ENCODE measurements at regions not wholly inside any gene's neighbourhood (a gene's known extent, or its start where the extent isn't known, plus 50 kb on each side); places are given as distances from the start of the nearest gene placed in this dataset.

DNA sequence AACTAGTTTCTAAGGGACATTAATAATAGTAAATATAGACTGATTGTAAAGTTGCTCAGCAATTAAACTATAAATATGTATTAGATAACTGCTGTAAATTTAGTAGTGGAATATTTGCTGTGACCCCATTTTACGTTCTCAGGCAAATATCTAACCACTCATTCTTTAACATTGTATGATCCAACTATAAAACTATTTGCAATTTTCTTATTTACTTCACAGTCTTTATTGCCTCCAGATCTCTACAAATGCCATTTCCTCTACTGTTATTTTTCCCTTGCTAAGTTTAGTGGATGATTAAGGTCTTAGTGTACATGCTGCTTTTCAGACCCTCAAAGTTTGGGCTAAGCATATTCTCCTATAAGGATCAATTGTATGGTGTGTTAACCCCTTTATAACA lies 526.2 kb upstream of the ST8SIA4 start:
- no peaks in the 10 kb centered on the region for H3K27me3 ChIP-seq
- TF ChIP-seq EP300 (IDR thresholded peaks at IDR 0.05) (no peak), POLR2A (IDR thresholded peaks at IDR 0.05) (no peak)
- H3K4me1 ChIP-seq (ENCODE audit: insufficient read depth), result no peaks in the 10 kb centered on the region
- H3K4me3 ChIP-seq, result no peak overlapping the region
- WGBS, 3 donors, result 36 to 42% (median 36%) methylated on average over 1 of the region's 1 CpG
- no peaks in the 10 kb centered on the region for H3K9me3 ChIP-seq
- H3K36me3 ChIP-seq, result no peaks in the 10 kb centered on the region
- no peak overlapping the region for H3K27ac ChIP-seq
- DNase-seq, result no peak
- intact Hi-C loops (cut with DNase I), result no loop called here

GRCh38 chr5:101425339-101425859 lies 522.3 kb upstream of the ST8SIA4 start:
- Histone ChIP-seq H3K27me3 (no peaks in the 10 kb centered on the region), H3K36me3 (no peaks in the 10 kb centered on the region), H3K9me3 (no peaks in the 10 kb centered on the region), H3K4me3 (no peak overlapping the region), H3K27ac (no peak overlapping the region), H3K4me1 (ENCODE audit: insufficient read depth) (no peaks in the 10 kb centered on the region)
- TF ChIP-seq EP300 (IDR thresholded peaks at IDR 0.05) (no peak), POLR2A (IDR thresholded peaks at IDR 0.05) (no peak)
- TF ChIP-seq, protein P1, sequence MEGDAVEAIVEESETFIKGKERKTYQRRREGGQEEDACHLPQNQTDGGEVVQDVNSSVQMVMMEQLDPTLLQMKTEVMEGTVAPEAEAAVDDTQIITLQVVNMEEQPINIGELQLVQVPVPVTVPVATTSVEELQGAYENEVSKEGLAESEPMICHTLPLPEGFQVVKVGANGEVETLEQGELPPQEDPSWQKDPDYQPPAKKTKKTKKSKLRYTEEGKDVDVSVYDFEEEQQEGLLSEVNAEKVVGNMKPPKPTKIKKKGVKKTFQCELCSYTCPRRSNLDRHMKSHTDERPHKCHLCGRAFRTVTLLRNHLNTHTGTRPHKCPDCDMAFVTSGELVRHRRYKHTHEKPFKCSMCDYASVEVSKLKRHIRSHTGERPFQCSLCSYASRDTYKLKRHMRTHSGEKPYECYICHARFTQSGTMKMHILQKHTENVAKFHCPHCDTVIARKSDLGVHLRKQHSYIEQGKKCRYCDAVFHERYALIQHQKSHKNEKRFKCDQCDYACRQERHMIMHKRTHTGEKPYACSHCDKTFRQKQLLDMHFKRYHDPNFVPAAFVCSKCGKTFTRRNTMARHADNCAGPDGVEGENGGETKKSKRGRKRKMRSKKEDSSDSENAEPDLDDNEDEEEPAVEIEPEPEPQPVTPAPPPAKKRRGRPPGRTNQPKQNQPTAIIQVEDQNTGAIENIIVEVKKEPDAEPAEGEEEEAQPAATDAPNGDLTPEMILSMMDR (IDR thresholded peaks at IDR 0.05), result no peak
- WGBS, 3 donors, result 28 to 57% (median 34%) methylated on average over 2 of the region's 2 CpGs
- intact Hi-C loops (cut with DNase I), result no loop called here
- no peak for DNase-seq

GRCh38 chr5:101424530-101425175 lies 521.6 kb upstream of the ST8SIA4 start:
- no peak for DNase-seq

DNA sequence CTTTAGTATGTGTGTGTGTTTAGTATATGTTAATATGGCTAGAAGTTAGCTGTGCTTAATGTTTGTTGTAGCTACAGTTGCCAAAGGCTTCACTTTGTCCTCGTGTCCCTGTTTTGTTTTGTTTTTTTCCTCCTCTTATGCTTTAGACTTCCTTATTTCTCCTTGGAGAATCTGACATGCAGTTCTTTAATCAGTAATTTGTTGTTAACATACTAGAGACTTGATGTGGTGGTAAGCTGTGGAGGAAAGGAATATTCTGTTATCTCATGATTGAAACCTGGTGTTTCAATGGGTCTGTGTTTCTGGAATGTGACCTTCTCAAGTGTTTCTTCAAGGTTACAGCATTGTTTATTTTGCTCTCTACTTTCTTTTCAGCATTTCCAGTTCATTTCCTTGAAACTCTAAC lies 515.6 kb upstream of the ST8SIA4 start:
- Histone ChIP-seq H3K27ac (no peak overlapping the region), H3K4me1 (ENCODE audit: insufficient read depth) (no peaks in the 10 kb centered on the region), H3K27me3 (no peaks in the 10 kb centered on the region), H3K9me3 (no peaks in the 10 kb centered on the region), H3K36me3 (no peaks in the 10 kb centered on the region), H3K4me3 (no peak overlapping the region)
- 0 to 7% (median 0%) methylated on average over 1 of the region's 1 CpG for WGBS, 3 donors
- DNase-seq, result no peak
- TF ChIP-seq EP300 (IDR thresholded peaks at IDR 0.05) (no peak), POLR2A (IDR thresholded peaks at IDR 0.05) (no peak)
- TF ChIP-seq, protein P1 (IDR thresholded peaks at IDR 0.05), result no peak
- intact Hi-C loops (cut with DNase I), result no loop called here

More at GRCh38 chr5:101424530-101425175, 521.6 kb upstream of the ST8SIA4 start:
- 50 to 54% (median 53%) methylated on average over 2 of the region's 2 CpGs for WGBS, 3 donors
- Histone ChIP-seq H3K27ac (no peak overlapping the region), H3K9me3 (no peaks in the 10 kb centered on the region), H3K4me3 (no peak overlapping the region), H3K36me3 (no peaks in the 10 kb centered on the region), H3K4me1 (ENCODE audit: insufficient read depth) (no peaks in the 10 kb centered on the region), H3K27me3 (no peaks in the 10 kb centered on the region)
- intact Hi-C loops (cut with DNase I), result no loop called here
- TF ChIP-seq POLR2A (IDR thresholded peaks at IDR 0.05), result no peak
- TF ChIP-seq, protein P1 (IDR thresholded peaks at IDR 0.05), result no peak
- TF ChIP-seq EP300 (IDR thresholded peaks at IDR 0.05), result no peak

GRCh38 chr5:101404531-101404930 lies 501.4 kb upstream of the ST8SIA4 start:
- H3K9me3 ChIP-seq, result no peaks in the 10 kb centered on the region
- H3K4me3 ChIP-seq, result no peak overlapping the region
- TF ChIP-seq EP300 (IDR thresholded peaks at IDR 0.05) (no peak), POLR2A (IDR thresholded peaks at IDR 0.05) (no peak)
- TF ChIP-seq, protein P1 (IDR thresholded peaks at IDR 0.05), result no peak
- H3K36me3 ChIP-seq, result no peaks in the 10 kb centered on the region
- WGBS, 3 donors, result 85 to 88% (median 86%) methylated on average over 1 of the region's 1 CpG
- no peak for DNase-seq
- no peaks in the 10 kb centered on the region for H3K27me3 ChIP-seq
- intact Hi-C loops (cut with DNase I), result no loop called here
- no peaks in the 10 kb centered on the region for H3K4me1 ChIP-seq (ENCODE audit: insufficient read depth)
- no peak overlapping the region for H3K27ac ChIP-seq
